GM12865 (cell line): ENCODE measurements at regions not wholly inside any gene's neighbourhood (a gene's known extent, or its start where the extent isn't known, plus 50 kb on each side); places are given as distances from the start of the nearest gene placed in this dataset.

Experiments
- DNase-seq: peaks from one replicate; pipeline ENCODE4 v3.0.0; 2010; ENCODE audit warnings: low read depth
- H3K4me3 ChIP-seq: 2 replicates; pipeline ENCODE4 v1.5.1; 2011; ENCODE audit warnings: mild to moderate bottlenecking, low read depth, low read length, control low read depth
- CTCF ChIP-seq: IDR thresholded peaks from 2 replicates; pipeline ENCODE4 v1.5.1; 2011; ENCODE audit warnings: low read length, control low read depth, low read depth, inconsistent platforms; ENCODE audit not compliant: insufficient read depth; ENCODE audit errors: missing control alignments

DNA sequence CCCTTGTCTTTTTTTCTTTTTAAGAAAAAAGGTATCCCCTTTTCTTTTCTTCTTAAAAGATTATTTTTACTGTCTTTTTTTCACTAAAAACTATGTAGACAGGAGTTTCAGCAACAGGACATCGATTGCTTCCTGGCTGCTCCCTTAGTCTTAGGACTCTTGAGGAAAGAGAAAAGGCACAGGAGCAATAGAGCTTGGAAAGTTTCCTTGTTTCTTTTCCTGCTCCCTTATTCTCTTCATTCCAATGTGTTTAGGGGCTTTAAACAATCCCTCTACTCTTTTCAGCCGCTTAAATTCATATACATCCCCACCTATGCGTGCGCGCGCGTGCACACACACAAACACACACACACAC lies 182.2 kb upstream of the FOXN2 start:
- TF ChIP-seq CTCF, result no peak
- no peak overlapping the region for H3K4me3 ChIP-seq
- DNase-seq, result no peak

GRCh38 chr2:48134704-48135103 lies 179.8 kb upstream of the FOXN2 start:
- DNase-seq, result no peak
- TF ChIP-seq CTCF, result no peak
- no peak overlapping the region for H3K4me3 ChIP-seq

GRCh38 chr2:48135797-48136196 lies 178.7 kb upstream of the FOXN2 start:
- TF ChIP-seq CTCF, result no peak
- no peak for DNase-seq
- H3K4me3 ChIP-seq, result no peak overlapping the region

GRCh38 chr2:48137829-48138228 lies 176.7 kb upstream of the FOXN2 start:
- no peak overlapping the region for H3K4me3 ChIP-seq
- DNase-seq, result no peak
- no peak for TF ChIP-seq CTCF

DNA sequence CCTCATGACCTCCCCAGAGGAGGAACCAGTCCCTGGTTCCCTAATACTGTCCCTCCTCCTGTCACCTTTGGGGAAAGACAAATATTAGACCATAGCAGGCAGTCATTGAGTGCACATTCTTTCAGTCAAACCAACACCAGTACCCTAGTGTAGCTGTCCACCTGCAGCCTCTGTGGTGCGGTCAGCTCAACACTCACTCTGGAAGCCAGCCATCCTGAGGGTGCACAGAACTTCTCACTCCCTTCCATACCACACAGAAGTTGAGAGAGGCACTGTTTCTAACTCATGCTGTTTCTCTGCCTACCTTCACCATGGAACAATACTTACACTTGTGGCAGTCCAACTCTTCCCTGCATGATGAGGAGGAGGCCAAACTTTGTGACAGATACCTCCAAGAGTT lies 175.6 kb upstream of the FOXN2 start:
- no peak for DNase-seq
- H3K4me3 ChIP-seq, result no peak overlapping the region
- no peak for TF ChIP-seq CTCF

GRCh38 chr2:48140586-48140985 lies 173.9 kb upstream of the FOXN2 start:
- TF ChIP-seq CTCF, result no peak
- DNase-seq, result no peak
- no peak overlapping the region for H3K4me3 ChIP-seq

GRCh38 chr2:48144777-48145176 lies 169.7 kb upstream of the FOXN2 start:
- TF ChIP-seq CTCF, result no peak
- H3K4me3 ChIP-seq, result no peak overlapping the region
- peak; percentile 29 for DNase-seq
